Globus pallidus (tissue), 1 donor: ENCODE measurements at regions not wholly inside any gene's neighbourhood (a gene's known extent, or its start where the extent isn't known, plus 50 kb on each side); places are given as distances from the start of the nearest gene placed in this dataset.
A peak's percentile ranks its signal among the peaks of the same experiment; 100 is the strongest.
"Not testable (repeated sequence)": the region's sequence is repeated elsewhere in the genome, so short reads cannot be mapped to it uniquely, and the experiment has no call there.

Source experiments
- DNase-seq: peaks from one replicate; pipeline ENCODE4 v3.0.0-alpha.2; 2015; ENCODE audit warnings: low spot score

DNA sequence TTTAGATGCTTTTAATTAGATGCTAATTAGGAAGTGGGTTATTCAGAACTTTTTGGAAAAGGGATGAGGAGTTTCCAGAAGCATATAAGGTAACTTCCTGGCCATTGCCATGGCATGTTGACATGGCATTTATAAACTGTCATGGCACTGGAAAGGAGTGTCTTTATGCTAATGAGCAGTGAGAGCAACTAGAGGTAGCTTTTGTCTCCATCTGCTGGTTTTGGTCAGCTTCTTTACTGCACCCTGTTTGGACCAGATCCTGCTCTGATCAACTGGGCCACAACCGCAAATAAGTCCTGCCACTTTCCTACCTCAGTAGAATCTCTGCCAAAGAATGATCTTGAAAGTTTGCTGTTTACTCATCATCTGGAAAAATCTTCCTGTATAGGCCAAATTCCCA is 193.6 kb downstream of the FAM72C start:
- not testable (repeated sequence) for DNase-seq

GRCh38 chr1:143764831-143765230 is 207.0 kb downstream of the FAM72C start:
- DNase-seq, result not testable (repeated sequence)

DNA sequence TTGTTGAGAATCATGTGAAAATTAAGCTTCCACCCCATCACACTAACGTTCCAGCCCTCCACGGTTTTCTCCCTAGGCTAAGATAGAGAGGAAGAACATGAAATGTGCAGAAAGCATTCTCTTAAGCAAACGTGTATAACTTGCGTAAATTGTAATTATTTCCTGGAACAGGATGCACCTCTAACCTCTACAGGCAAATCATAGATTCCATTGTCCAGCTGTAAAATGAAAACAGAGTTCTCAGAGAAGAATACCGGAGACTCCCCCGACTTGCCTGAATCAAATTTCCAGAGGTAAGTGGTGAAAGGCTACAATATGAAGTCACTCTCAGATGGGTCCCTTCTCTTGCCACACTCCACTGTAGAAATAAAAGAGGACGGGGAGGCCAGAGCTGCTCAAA is 211.4 kb downstream of the FAM72C start:
- not testable (repeated sequence) for DNase-seq

DNA sequence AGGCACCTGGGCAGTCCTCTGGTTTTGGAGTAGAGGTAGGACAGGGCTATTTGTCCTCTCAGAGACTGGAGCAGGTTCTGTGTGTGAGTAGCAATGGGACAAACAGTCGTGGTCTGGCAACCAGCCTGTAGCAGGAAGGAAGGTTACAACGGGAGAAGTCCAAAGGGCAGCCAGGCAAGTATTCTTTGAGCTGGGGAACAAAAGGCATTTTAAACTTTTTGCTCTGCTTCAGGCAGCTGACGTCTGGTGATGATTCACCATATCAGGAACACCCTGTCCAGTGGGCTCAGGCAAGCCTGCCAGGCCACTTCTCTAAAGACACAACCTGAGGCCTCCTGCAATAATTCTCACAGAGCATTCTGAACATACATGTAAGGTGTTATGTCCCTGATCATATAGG is 215.8 kb downstream of the FAM72C start:
- DNase-seq, result not testable (repeated sequence)

- DNase-seq, result no peak
Measured at GRCh38 chr1:143748906-143749305, 222.9 kb downstream of the FAM72C start.

DNA sequence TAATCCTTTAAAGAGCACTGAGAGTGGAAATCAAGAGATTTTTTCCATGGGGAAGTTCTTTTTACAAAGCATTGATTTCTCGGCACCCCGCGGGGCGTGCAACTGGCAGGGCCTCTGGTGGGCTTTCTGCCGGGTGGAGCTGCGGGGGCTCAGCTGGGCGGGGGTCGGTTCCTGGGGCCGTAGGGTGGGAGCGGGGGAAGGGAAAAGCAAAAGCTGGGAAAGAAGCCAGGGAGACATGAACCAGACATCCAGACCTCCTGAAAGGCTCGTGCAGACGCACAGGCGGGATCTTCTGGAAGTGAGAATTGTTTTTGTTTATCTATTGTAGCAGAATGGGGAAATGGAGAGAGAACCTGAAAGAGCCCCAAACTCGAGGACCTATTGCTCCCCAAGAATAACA is 235.2 kb downstream of the FAM72C start:
- DNase-seq, result no peak

DNA sequence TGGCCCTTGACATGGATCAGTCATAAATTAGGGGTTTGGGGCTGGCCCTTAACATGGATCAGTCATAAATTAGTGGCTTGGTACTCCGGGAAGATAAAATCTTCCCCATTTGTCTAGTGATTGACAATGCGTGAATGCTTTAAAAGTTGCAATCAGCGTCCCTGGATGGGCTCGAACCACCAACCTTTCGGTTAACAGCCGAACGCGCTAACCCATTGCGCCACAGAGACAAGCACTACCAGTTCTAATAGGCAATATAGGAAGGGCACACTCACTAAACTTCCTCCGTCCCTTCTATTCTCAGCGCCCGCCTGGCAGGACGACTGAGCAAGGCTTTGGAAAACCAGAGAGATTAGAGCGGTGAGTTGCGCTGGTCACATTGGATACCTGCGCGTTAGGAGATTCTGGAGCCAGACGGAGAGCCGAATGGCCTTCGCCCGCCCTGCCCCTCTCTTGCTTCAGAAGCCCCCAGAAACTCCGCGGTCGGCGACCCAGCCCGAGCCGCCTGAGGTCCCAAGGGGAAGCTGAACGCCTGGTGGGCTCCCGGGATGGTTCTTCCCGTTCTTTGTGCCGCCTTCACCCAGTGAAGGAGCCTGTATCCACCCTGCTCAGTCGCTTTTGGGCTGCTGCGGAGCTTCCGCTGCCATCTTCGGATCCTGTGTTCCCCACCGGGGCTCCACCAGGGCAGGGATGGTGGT is 235.9 kb downstream of the FAM72C start:
- DNase-seq, result peak; percentile 2

GRCh38 chr1:143734261-143734660 is 237.5 kb downstream of the FAM72C start:
- DNase-seq, result not testable (repeated sequence)

- DNase-seq, result not testable (repeated sequence)
Measured at GRCh38 chr1:143730890-143731289, 240.9 kb downstream of the FAM72C start.

- not testable (repeated sequence) for DNase-seq
Measured at GRCh38 chr1:143729449-143730111, 242.2 kb downstream of the FAM72C start.

DNA sequence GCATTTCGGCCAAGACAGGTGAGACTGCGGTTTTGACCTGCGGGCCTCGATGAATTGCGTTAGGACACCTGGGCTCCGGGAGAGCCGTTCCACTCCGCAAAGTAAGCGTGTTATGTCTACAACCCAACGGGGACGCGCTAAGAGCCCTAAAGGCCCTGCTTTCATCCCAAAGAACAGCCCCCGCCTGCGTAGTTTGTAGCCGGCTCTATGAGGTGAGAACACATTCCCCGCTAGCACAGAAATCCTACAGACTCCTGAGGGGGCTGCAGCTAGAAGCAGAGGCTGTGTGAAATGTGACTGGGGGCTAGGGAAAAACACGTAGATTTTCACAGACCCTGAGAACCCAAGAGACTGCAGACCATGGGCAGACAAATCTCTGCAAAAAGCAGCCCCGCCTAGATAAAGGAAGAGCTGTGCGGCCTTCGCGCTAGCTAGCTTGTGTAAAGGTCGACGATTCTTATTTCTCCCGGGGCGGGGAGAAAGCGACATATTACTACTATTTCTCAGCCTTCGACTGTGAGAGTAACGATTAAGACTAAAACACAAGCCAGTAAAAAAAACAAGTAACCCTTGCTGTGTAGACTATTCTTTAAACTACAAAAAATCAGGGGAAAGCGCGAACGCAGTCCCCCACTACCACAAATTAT is 242.9 kb downstream of the FAM72C start:
- DNase-seq, result not testable (repeated sequence)

DNA sequence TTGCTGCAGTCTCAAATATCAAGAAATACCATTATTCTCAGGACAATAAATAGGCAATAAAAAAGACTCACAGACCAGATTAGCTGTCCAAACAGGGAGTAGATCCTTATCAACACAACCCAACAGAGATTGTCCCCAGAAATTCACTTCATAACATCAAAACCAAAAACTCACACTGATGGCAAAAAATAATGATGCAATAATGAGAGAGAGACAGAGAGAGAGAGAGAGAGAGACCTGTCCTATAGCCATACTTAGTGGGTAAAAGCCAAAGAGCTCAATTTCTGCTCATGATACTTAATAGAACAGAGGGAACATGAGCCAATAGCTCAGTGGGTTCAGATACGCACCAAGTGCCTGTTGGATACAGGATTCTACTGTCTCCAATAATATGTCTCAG is 244.5 kb downstream of the FAM72C start:
- no peak for DNase-seq

DNA sequence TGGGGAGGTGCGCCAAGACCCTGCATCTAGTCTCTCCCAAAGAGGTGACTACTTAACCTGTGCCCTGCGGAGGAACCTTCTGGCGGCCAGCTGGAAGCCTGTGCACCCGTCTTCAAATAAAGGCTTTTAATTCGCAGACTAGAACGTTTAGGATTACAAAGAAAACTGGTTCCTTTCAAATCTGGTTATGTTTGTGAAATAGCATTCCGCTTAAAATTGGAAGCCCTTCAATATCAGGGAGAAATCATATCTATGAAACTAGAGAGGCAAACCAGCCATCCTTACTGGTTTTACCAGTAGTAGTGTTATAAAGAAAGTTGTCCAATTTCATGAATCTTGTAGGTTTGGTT is 250.8 kb downstream of the FAM72C start:
- no peak for DNase-seq

- no peak for DNase-seq
Measured at GRCh38 chr1:143720087-143721023, 251.4 kb downstream of the FAM72C start.

- no peak for DNase-seq
Measured at GRCh38 chr1:143718524-143718923, 253.3 kb downstream of the FAM72C start.

DNA sequence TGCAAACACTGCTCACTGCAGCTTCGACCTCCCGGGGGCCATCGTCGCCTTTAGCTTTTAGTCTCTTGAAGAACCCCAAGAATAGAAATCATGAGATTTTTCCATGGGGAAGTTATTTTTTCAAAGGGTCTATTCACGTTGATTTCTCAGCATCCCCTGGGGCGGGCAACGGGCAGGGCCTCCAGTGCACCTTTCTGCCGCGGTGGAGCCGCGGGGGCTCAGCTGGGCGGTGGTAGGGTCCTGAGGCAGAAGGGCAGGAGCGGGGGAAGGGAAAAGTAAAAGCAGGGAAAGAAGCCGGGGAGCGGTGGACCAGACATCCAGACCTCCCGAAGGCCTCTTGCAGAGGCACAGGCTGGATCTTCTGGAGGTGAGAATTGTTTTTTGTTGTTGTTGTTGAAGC is 253.8 kb downstream of the FAM72C start:
- DNase-seq, result no peak

- no peak for DNase-seq
Measured at GRCh38 chr1:143717434-143717833, 254.4 kb downstream of the FAM72C start.

- DNase-seq, result not testable (repeated sequence)
Measured at GRCh38 chr1:143714913-143715312, 256.9 kb downstream of the FAM72C start.

- DNase-seq, result not testable (repeated sequence)
Measured at GRCh38 chr1:143709606-143710259, 262.1 kb downstream of the FAM72C start.

DNA sequence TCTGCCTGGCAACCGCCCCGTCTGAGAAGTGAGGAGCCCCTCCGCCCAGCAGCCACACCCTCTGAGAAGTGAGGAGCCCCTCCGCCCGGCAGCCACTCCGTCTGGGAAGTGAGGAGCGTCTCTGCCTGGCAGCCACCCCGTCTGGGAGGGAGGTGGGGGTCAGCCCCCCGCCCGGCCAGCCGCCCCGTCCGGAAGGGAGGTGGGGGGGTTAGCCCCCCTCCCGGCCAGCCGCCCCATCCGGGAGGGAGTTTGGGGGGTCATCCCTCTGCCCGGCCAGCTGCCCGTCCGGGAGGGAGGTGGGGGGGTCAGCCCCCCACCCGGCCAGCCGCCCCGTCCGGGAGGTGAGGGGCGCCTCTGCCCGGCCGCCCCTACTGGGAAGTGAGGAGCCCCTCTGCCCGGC is 269.0 kb downstream of the FAM72C start:
- not testable (repeated sequence) for DNase-seq

DNA sequence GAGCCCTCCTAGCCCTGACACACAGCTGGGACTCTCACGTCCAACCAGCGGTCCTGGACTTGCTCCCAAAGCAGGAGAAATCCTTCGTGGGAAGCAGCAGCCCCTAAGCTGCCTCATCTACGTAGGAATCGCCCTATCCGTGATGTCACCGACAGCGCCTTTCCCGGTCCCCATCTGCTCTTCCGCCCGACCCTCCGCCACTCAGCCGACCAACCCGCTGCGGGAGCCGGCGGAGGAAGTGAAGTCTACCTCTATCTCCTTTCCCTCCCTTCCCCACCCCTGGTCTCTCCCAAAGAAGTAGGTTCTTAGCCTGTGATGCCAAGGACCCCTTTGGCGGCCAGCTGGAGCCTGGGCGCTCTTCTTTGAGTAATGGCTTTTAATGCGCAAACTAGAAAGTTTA is 272.1 kb downstream of the FAM72C start:
- DNase-seq, result no peak

DNA sequence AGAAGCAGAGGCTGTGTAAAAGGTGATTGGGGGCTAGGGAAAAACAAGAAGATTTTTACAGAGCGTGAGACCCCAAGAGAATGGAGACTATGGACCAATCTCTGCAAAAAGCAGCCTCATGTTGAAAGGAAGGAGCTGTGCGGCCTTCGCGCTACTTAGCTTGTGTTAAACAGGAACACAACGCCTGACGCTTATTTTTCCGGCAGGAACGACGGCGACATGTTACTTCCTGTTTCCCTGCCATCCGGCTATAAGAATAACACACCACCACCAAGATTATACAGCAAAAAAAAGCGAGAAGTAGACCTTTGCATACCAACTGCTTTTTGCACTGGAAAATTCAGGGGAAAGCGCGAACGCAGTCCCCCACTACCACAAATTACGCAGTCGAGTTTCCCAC is 272.7 kb downstream of the FAM72C start:
- DNase-seq, result no peak
